ENCODE measurements at regions not wholly inside any gene's neighbourhood (a gene's known extent, or its start where the extent isn't known, plus 50 kb on each side); places are given as distances from the start of the nearest gene placed in this dataset.

DNA sequence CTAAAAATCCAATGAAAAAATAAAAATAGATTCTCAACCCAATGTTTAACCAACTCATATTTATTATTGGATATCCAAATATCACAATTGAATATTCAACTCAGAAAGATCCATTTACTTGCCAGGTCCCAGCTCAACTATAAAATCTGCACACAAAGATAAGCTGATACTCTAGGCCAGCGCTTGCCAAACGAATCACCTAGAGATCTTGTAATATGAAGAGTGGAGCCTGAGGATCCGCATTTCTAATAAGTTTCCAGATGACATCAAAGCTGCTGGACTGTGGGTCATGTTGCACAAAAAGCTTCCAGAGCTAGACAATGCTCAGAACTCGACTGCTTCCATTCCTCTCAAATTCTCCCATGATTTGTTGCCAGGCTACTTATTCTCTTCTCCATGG, 51.7 kb upstream of the HSF2 start:
- TF ChIP-seq, protein P1, sequence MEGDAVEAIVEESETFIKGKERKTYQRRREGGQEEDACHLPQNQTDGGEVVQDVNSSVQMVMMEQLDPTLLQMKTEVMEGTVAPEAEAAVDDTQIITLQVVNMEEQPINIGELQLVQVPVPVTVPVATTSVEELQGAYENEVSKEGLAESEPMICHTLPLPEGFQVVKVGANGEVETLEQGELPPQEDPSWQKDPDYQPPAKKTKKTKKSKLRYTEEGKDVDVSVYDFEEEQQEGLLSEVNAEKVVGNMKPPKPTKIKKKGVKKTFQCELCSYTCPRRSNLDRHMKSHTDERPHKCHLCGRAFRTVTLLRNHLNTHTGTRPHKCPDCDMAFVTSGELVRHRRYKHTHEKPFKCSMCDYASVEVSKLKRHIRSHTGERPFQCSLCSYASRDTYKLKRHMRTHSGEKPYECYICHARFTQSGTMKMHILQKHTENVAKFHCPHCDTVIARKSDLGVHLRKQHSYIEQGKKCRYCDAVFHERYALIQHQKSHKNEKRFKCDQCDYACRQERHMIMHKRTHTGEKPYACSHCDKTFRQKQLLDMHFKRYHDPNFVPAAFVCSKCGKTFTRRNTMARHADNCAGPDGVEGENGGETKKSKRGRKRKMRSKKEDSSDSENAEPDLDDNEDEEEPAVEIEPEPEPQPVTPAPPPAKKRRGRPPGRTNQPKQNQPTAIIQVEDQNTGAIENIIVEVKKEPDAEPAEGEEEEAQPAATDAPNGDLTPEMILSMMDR (IDR thresholded peaks at IDR 0.05; ENCODE audit: low read depth, low read length, poor library complexity, severe bottlenecking), result no peak
- no peak for TF ChIP-seq EZH2phosphoT487 (IDR thresholded peaks at IDR 0.05; ENCODE audit: borderline replicate concordance, low read length)

All from DOHH2 (cell line).